HCT116 (cell line): ENCODE measurements at regions not wholly inside any gene's neighbourhood (a gene's known extent, or its start where the extent isn't known, plus 50 kb on each side); places are given as distances from the start of the nearest gene placed in this dataset.

Source experiments
- ATF3 ChIP-seq: IDR thresholded peaks from 2 replicates; pipeline ENCODE4 v1.6.1; 2012
- CEBPB ChIP-seq: IDR thresholded peaks from 2 replicates; pipeline ENCODE4 v1.6.1; 2012; ENCODE audit warnings: low read depth
- CTCF ChIP-seq, 3 experiments: fragments of 200-600 bp in 1 of 3; sonication (generic) in 1 of 3; IDR thresholded peaks in 2 of 3; conservative IDR thresholded peaks in 1 of 3; 2 replicates each; pipeline ENCODE4 v1.5.1; 2012 to 2017; ENCODE audit warnings: low read depth in 2 of 3, low read length in 2 of 3, antibody characterized with exemption in 1 of 3, borderline replicate concordance in 1 of 3, control low read depth in 1 of 3, mild to moderate bottlenecking in 1 of 3, mixed read lengths in 1 of 3, mixed run types in 1 of 3, moderate library complexity in 1 of 3; ENCODE audit not compliant: insufficient read depth in 1 of 3
- MAX ChIP-seq: IDR thresholded peaks from 2 replicates; pipeline ENCODE4 v1.6.1; 2012
- POLR2A ChIP-seq: IDR thresholded peaks from 2 replicates; pipeline ENCODE4 v1.7.0; 2011; ENCODE audit warnings: borderline replicate concordance; ENCODE audit not compliant: insufficient read depth, insufficient read length; ENCODE audit errors: extremely low read depth
- POLR2AphosphoS5 ChIP-seq: IDR thresholded peaks from 2 replicates; pipeline ENCODE4 v1.6.1; 2011; ENCODE audit warnings: mild to moderate bottlenecking, low read depth, low read length, moderate library complexity
- SIN3A ChIP-seq: IDR thresholded peaks from 2 replicates; pipeline ENCODE4 v1.6.1; 2012; ENCODE audit warnings: low read depth
- ZNF274 ChIP-seq: fragments of 200-500 bp; sonication (Bioruptor generic); IDR thresholded peaks from 2 replicates; pipeline ENCODE4 v1.6.1; 2014; ENCODE audit warnings: mild to moderate bottlenecking, low read depth, low read length, inconsistent platforms

GRCh38 chr6:137692308-137692707, 174.8 kb upstream of the TNFAIP3 start:
- no peak for TF ChIP-seq POLR2A
- no peak for TF ChIP-seq CTCF (IDR thresholded peaks at IDR 0.05 in 2 of 3, conservative IDR thresholded peaks at IDR 0.05 in 1 of 3; ENCODE audit: borderline replicate concordance in 1 of 3, insufficient read depth in 1 of 3, low read depth in 2 of 3, low read length in 2 of 3)
- TF ChIP-seq POLR2AphosphoS5: no peak
- no peak for TF ChIP-seq CEBPB
- no peak for TF ChIP-seq ATF3
- TF ChIP-seq SIN3A: no peak
- TF ChIP-seq MAX: no peak
- no peak for TF ChIP-seq ZNF274
